ENCODE measurements at regions not wholly inside any gene's neighbourhood (a gene's known extent, or its start where the extent isn't known, plus 50 kb on each side); places are given as distances from the start of the nearest gene placed in this dataset.
"Not testable (repeated sequence)": the region's sequence is repeated elsewhere in the genome, so short reads cannot be mapped to it uniquely, and the experiment has no call there.

GRCh38 chr10:6786579-6787031 is 206.5 kb upstream of the PRKCQ start:
- Histone ChIP-seq H3K4me3 (no peak overlapping the region), H3K4me1 (peaks cover 0 to 5% (median 0%) of the 10 kb centered on the region in 6 donors), H3K27ac (no peak overlapping the region), H3K27me3 (replicated peaks in 1 of 7) (peaks cover 0 to 5% (median 0%) of the 10 kb centered on the region in 7 donors), H3K9me3 (no peaks in the 10 kb centered on the region), H3K36me3 (no peaks in the 10 kb centered on the region)
- intact Hi-C loops (cut with DNase I; ENCODE audit: low total_unique reads) = no loop called here
- DNase-seq = no peak
- no peak for TF ChIP-seq POLR2A (IDR thresholded peaks at IDR 0.05)
- TF ChIP-seq, protein P1, sequence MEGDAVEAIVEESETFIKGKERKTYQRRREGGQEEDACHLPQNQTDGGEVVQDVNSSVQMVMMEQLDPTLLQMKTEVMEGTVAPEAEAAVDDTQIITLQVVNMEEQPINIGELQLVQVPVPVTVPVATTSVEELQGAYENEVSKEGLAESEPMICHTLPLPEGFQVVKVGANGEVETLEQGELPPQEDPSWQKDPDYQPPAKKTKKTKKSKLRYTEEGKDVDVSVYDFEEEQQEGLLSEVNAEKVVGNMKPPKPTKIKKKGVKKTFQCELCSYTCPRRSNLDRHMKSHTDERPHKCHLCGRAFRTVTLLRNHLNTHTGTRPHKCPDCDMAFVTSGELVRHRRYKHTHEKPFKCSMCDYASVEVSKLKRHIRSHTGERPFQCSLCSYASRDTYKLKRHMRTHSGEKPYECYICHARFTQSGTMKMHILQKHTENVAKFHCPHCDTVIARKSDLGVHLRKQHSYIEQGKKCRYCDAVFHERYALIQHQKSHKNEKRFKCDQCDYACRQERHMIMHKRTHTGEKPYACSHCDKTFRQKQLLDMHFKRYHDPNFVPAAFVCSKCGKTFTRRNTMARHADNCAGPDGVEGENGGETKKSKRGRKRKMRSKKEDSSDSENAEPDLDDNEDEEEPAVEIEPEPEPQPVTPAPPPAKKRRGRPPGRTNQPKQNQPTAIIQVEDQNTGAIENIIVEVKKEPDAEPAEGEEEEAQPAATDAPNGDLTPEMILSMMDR (IDR thresholded peaks at IDR 0.05 in 8 of 11, conservative IDR thresholded peaks at IDR 0.05 in 3 of 11) = peak in 1 of 11 experiments; percentile 8
- WGBS, 5 donors = 52 to 61% (median 57%) methylated on average over 10 of the region's 10 CpGs

DNA sequence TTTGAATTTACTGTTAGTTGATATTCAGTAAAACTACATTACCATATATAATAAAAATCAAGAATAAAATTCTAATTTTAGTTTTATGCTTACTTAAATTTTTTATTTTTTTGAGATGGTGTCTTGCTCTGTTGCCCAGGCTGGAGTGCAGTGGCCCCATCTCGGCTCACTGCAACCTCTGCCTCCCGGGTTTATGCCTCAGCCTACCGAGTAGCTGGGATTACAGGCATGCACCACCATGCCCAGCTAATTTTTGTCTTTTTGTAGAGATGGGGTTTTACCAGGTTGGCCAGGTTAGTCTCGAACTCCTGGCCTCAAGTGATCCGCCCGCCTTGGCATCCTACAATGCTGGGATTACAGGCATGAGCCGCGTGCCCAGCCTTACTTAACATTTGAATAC is 204.4 kb upstream of the PRKCQ start:
- intact Hi-C loops (cut with DNase I; ENCODE audit: low total_unique reads); H3K9me3 ChIP-seq; H3K27me3 ChIP-seq (replicated peaks in 1 of 7); H3K27ac ChIP-seq; H3K36me3 ChIP-seq; DNase-seq; H3K4me3 ChIP-seq: not testable (repeated sequence)
- peaks cover 0 to 19% (median 2%) of the 10 kb centered on the region in 6 donors for H3K4me1 ChIP-seq
- 91 to 94% (median 94%) methylated on average over 8 of the region's 8 CpGs for WGBS, 5 donors

DNA sequence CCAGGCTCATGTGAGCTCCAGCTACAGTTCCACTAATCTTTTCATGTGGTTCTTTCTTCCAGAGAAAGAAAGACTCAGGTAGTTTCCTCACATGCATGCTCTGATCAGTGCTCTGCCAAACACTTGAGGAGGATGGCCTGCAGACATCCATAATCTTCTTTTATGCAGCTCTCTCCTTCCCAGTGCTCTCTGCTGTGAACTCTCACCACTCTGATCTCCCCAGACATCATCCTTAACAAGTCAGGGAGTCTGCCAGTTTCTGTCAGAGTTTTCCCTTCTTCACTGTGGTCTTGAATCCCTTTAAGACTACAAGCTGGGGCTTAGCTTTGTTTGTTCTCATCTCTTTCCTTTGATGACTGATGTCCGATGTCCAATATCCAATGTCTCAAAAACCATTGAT is 203.4 kb upstream of the PRKCQ start:
- no peak for DNase-seq
- H3K36me3 ChIP-seq = no peaks in the 10 kb centered on the region
- H3K9me3 ChIP-seq = no peaks in the 10 kb centered on the region
- peaks cover 0 to 19% (median 2%) of the 10 kb centered on the region in 6 donors for H3K4me1 ChIP-seq
- intact Hi-C loops (cut with DNase I; ENCODE audit: low total_unique reads) = no loop called here
- 87 to 100% (median 91%) methylated on average over 1 of the region's 1 CpG for WGBS, 5 donors
- H3K4me3 ChIP-seq = no peak overlapping the region
- H3K27me3 ChIP-seq (replicated peaks in 1 of 7) = no peaks in the 10 kb centered on the region
- TF ChIP-seq, protein P1 (IDR thresholded peaks at IDR 0.05 in 8 of 11, conservative IDR thresholded peaks at IDR 0.05 in 3 of 11) = no peak
- TF ChIP-seq POLR2A (IDR thresholded peaks at IDR 0.05) (no peak), POLR2AphosphoS5 (IDR thresholded peaks at IDR 0.05) (no peak)
- H3K27ac ChIP-seq = no peak overlapping the region

DNA sequence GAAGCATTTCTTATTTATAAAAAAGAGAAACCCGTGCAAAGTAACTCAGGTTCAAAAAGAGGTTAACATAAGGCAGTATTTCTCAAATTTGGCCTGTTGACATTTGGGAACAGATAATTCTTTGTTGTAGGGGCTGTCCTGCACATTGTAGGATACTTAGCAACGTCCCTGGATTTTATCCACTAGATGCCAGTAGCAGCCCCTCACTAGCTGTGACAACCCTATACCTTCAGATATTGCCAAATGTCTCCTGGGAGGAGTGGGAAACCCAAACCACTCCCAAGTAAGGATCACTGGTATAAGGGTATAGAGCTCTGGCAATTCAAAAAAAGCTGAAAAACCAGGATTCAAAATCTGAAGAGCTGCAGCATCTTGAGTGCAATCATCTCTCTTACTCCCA is 202.3 kb upstream of the PRKCQ start:
- intact Hi-C loops (cut with DNase I; ENCODE audit: low total_unique reads) = no loop called here
- no peak overlapping the region for H3K27ac ChIP-seq
- DNase-seq = no peak
- no peaks in the 10 kb centered on the region for H3K36me3 ChIP-seq
- 63 to 83% (median 77%) methylated on average over 2 of the region's 2 CpGs for WGBS, 5 donors
- H3K27me3 ChIP-seq (replicated peaks in 1 of 7) = peaks cover 0 to 4% (median 0%) of the 10 kb centered on the region in 7 donors
- peaks cover 0 to 19% (median 2%) of the 10 kb centered on the region in 6 donors for H3K4me1 ChIP-seq
- TF ChIP-seq POLR2A (IDR thresholded peaks at IDR 0.05) (no peak), POLR2AphosphoS5 (IDR thresholded peaks at IDR 0.05) (no peak)
- TF ChIP-seq, protein P1 (IDR thresholded peaks at IDR 0.05 in 8 of 11, conservative IDR thresholded peaks at IDR 0.05 in 3 of 11) = no peak
- no peak overlapping the region for H3K4me3 ChIP-seq
- no peaks in the 10 kb centered on the region for H3K9me3 ChIP-seq
